ENCODE measurements at regions not wholly inside any gene's neighbourhood (a gene's known extent, or its start where the extent isn't known, plus 50 kb on each side); places are given as distances from the start of the nearest gene placed in this dataset.

GRCh38 chr20:17023806-17024205 lies 203.0 kb upstream of the PCSK2 start:
- DNase-seq, result no peak

- DNase-seq, result no peak
Measured at GRCh38 chr20:17024513-17025119, 202.2 kb upstream of the PCSK2 start.

GRCh38 chr20:17026346-17026745 lies 200.5 kb upstream of the PCSK2 start:
- no peak for DNase-seq

GRCh38 chr20:17029698-17030097 lies 197.1 kb upstream of the PCSK2 start:
- no peak for DNase-seq

- no peak for DNase-seq
Measured at GRCh38 chr20:17036541-17036940, 190.3 kb upstream of the PCSK2 start.

GRCh38 chr20:17042122-17042521 lies 184.7 kb upstream of the PCSK2 start:
- DNase-seq, result no peak

GRCh38 chr20:17043323-17043722 lies 183.5 kb upstream of the PCSK2 start:
- DNase-seq, result no peak

GRCh38 chr20:17044891-17045290 lies 181.9 kb upstream of the PCSK2 start:
- no peak for DNase-seq

- no peak for DNase-seq
Measured at GRCh38 chr20:17059465-17059864, 167.4 kb upstream of the PCSK2 start.

GRCh38 chr20:17061715-17062114 lies 165.1 kb upstream of the PCSK2 start:
- DNase-seq, result no peak

GRCh38 chr20:17062712-17063111 lies 164.1 kb upstream of the PCSK2 start:
- DNase-seq, result no peak

GRCh38 chr20:17066902-17067301 lies 159.9 kb upstream of the PCSK2 start:
- DNase-seq, result no peak

- no peak for DNase-seq
Measured at GRCh38 chr20:17068084-17068711, 158.6 kb upstream of the PCSK2 start.

- DNase-seq, result no peak
Measured at GRCh38 chr20:17077030-17077429, 149.8 kb upstream of the PCSK2 start.

- no peak for DNase-seq
Measured at GRCh38 chr20:17083738-17084137, 143.1 kb upstream of the PCSK2 start.

GRCh38 chr20:17084909-17085308 lies 141.9 kb upstream of the PCSK2 start:
- no peak for DNase-seq

- no peak for DNase-seq
Measured at GRCh38 chr20:17093782-17094181, 133.1 kb upstream of the PCSK2 start.

GRCh38 chr20:17097603-17098002 lies 129.2 kb upstream of the PCSK2 start:
- no peak for DNase-seq

- no peak for DNase-seq
Measured at GRCh38 chr20:17100506-17100905, 126.3 kb upstream of the PCSK2 start.

GRCh38 chr20:17107127-17107526 lies 119.7 kb upstream of the PCSK2 start:
- no peak for DNase-seq

GRCh38 chr20:17108896-17109295 lies 117.9 kb upstream of the PCSK2 start:
- DNase-seq, result no peak

GRCh38 chr20:17109307-17109706 lies 117.5 kb upstream of the PCSK2 start:
- DNase-seq, result no peak

- no peak for DNase-seq
Measured at GRCh38 chr20:17128206-17128605, 98.6 kb upstream of the PCSK2 start.

GRCh38 chr20:17129089-17129488 lies 97.8 kb upstream of the PCSK2 start:
- DNase-seq, result no peak

GRCh38 chr20:17137692-17138091 lies 89.1 kb upstream of the PCSK2 start:
- no peak for DNase-seq

Data from CD4-positive, alpha-beta T cell treated with Interleukin-21 for 1 hour (primary cell).